SJSA1 (cell line): ENCODE measurements at regions not wholly inside any gene's neighbourhood (a gene's known extent, or its start where the extent isn't known, plus 50 kb on each side); places are given as distances from the start of the nearest gene placed in this dataset.

Experiments
- DNase-seq, 2 experiments: peaks; one replicate each; pipeline ENCODE4 v3.0.0-alpha.2; 2015 to 2020; ENCODE audit warnings: low spot score in 2 of 2, low read depth in 1 of 2
- H3K27ac ChIP-seq: fragments of 250-450 bp; sonication (Bioruptor Pico); 2 replicates; pipeline ENCODE4 v1.5.1; 2020; ENCODE audit warnings: mild to moderate bottlenecking, moderate library complexity
- H3K27me3 ChIP-seq: fragments of 250-450 bp; sonication (Bioruptor Pico); replicated peaks from 2 replicates; pipeline ENCODE4 v1.5.1; 2020; ENCODE audit warnings: mild to moderate bottlenecking, moderate library complexity
- H3K36me3 ChIP-seq: fragments of 250-450 bp; sonication (Bioruptor Pico); 2 replicates; pipeline ENCODE4 v1.5.1; 2020; ENCODE audit warnings: mild to moderate bottlenecking
- H3K4me1 ChIP-seq: fragments of 250-450 bp; sonication (Bioruptor Pico); replicated peaks from 2 replicates; pipeline ENCODE4 v1.6.1; 2021; ENCODE audit warnings: mild to moderate bottlenecking
- H3K4me3 ChIP-seq: fragments of 250-450 bp; sonication (Bioruptor Pico); 2 replicates; pipeline ENCODE4 v1.5.1; 2020; ENCODE audit warnings: mild to moderate bottlenecking
- H3K9me3 ChIP-seq: fragments of 250-450 bp; sonication (Bioruptor Pico); replicated peaks from 2 replicates; pipeline ENCODE4 v1.5.1; 2020; ENCODE audit warnings: mild to moderate bottlenecking

- Histone ChIP-seq H3K36me3 (no peaks in the 10 kb centered on the region), H3K4me3 (no peak overlapping the region), H3K27me3 (no peaks in the 10 kb centered on the region), H3K27ac (no peak overlapping the region), H3K4me1 (peaks cover 12% of the 10 kb centered on the region), H3K9me3 (no peaks in the 10 kb centered on the region)
- no peak for DNase-seq
Measured at GRCh38 chr7:80082213-80082612, 52.4 kb upstream of the GNAI1 start.

GRCh38 chr7:80078886-80079285 is 55.7 kb upstream of the GNAI1 start:
- Histone ChIP-seq H3K36me3 (no peaks in the 10 kb centered on the region), H3K27me3 (no peaks in the 10 kb centered on the region), H3K4me1 (peaks cover 4% of the 10 kb centered on the region), H3K9me3 (no peaks in the 10 kb centered on the region), H3K4me3 (no peak overlapping the region), H3K27ac (no peak overlapping the region)
- DNase-seq, result no peak

GRCh38 chr7:80078159-80078731 is 56.4 kb upstream of the GNAI1 start:
- H3K4me3 ChIP-seq, result 0 out of 2 replicates have a peak overlapping the region, but pooled peaks have one; percentile 11
- H3K36me3 ChIP-seq, result no peaks in the 10 kb centered on the region
- H3K27me3 ChIP-seq, result no peaks in the 10 kb centered on the region
- H3K9me3 ChIP-seq, result no peaks in the 10 kb centered on the region
- no peak for DNase-seq
- H3K27ac ChIP-seq, result no peak overlapping the region
- H3K4me1 ChIP-seq, result peaks cover 4% of the 10 kb centered on the region

DNA sequence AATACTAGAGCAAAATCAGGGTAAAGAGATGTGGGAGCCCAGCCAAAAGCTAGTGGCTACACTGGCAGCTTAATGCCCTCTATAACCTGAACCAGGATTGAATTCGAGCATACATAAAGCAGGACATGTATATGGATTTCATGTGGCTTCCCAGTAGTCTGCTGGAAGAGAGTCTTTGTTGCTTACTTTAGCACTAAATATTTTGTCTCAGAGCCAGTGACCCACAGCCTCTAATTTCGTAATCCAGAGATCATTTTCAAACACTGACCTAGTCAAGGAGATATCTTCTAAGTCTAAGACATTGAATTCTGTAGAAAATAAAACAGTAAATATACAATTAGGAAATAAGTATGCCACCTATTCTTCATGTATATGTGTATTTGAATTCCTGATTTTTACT is 64.2 kb upstream of the GNAI1 start:
- DNase-seq, result no peak
- H3K4me1 ChIP-seq, result no peaks in the 10 kb centered on the region
- no peaks in the 10 kb centered on the region for H3K9me3 ChIP-seq
- H3K36me3 ChIP-seq, result no peaks in the 10 kb centered on the region
- H3K27ac ChIP-seq, result no peak overlapping the region
- no peak overlapping the region for H3K4me3 ChIP-seq
- no peaks in the 10 kb centered on the region for H3K27me3 ChIP-seq

GRCh38 chr7:80066639-80067038 is 68.0 kb upstream of the GNAI1 start:
- Histone ChIP-seq H3K36me3 (no peaks in the 10 kb centered on the region), H3K27ac (no peak overlapping the region), H3K9me3 (0 out of 2 replicates have a peak, but pooled peaks cover under 1% of the 10 kb centered on the region), H3K4me3 (no peak overlapping the region), H3K4me1 (no peaks in the 10 kb centered on the region), H3K27me3 (no peaks in the 10 kb centered on the region)
- no peak for DNase-seq

DNA sequence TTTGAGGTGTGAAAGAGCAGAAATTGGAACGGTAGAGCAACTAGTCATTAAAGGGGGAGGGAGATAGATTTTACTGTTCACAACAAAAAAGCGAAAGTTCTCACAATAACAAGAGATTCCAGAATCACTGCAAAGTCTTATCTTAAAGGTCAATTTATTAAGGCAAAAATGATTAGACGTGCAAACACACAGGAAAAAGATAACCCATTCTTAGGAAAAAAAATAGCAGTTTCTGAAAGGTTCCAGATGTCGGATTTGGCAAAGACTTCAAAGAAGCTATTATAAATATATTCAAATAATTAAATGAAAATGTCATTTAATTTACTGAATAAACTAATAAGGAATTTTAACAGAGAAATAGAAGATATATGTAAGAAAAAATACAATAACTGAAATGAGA is 70.8 kb upstream of the GNAI1 start:
- Histone ChIP-seq H3K27me3 (no peaks in the 10 kb centered on the region), H3K4me3 (no peak overlapping the region), H3K9me3 (peaks cover 6% of the 10 kb centered on the region; the same call in 1 of the 2 replicates), H3K4me1 (no peaks in the 10 kb centered on the region), H3K27ac (no peak overlapping the region), H3K36me3 (no peaks in the 10 kb centered on the region)
- DNase-seq, result no peak

DNA sequence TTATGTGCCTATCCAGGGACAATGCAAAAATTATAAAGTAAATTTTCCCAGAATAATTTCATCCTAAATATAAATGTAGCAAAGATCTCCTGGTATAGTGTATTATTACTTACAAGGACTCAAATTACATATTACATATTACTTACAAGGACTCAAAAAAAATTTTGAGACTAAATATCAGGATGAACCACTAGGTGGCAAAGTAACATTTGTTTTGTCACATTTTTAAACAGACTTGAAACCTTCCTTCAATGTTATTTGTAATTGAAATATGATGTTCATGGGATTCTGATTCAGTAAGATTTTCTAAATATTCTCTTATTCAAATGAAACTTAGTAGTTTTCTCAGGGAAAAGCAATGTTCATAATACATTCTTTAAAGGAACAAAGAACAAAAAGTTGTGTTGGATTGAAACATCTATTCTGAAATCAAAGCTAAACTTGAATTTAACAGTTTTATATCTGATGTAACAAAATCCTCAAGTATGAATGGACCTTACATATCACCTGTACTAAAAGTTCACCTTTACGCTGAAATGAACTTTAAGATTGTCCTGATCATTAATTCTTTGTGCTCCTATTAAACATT is 74.3 kb upstream of the GNAI1 start:
- H3K36me3 ChIP-seq, result no peaks in the 10 kb centered on the region
- no peaks in the 10 kb centered on the region for H3K27me3 ChIP-seq
- DNase-seq, result peak in 1 of 2 experiments; percentile 39
- no peaks in the 10 kb centered on the region for H3K4me1 ChIP-seq
- H3K9me3 ChIP-seq, result peaks cover 6% of the 10 kb centered on the region; the same call in 1 of the 2 replicates
- no peak overlapping the region for H3K27ac ChIP-seq
- no peak overlapping the region for H3K4me3 ChIP-seq

GRCh38 chr7:80057488-80057887 is 77.1 kb upstream of the GNAI1 start:
- Histone ChIP-seq H3K27ac (no peak overlapping the region), H3K4me1 (no peaks in the 10 kb centered on the region), H3K9me3 (peaks cover 6% of the 10 kb centered on the region; the same call in 1 of the 2 replicates), H3K4me3 (no peak overlapping the region), H3K27me3 (peaks cover 3% of the 10 kb centered on the region; the same call in 1 of the 2 replicates), H3K36me3 (no peaks in the 10 kb centered on the region)
- no peak for DNase-seq

GRCh38 chr7:80054356-80054755 is 80.3 kb upstream of the GNAI1 start:
- Histone ChIP-seq H3K27ac (no peak overlapping the region), H3K36me3 (no peaks in the 10 kb centered on the region), H3K27me3 (peaks cover 3% of the 10 kb centered on the region; the same call in 1 of the 2 replicates), H3K4me1 (no peaks in the 10 kb centered on the region), H3K9me3 (no peaks in the 10 kb centered on the region), H3K4me3 (no peak overlapping the region)
- DNase-seq, result no peak

- Histone ChIP-seq H3K9me3 (no peaks in the 10 kb centered on the region), H3K27me3 (peaks cover 3% of the 10 kb centered on the region; the same call in 1 of the 2 replicates), H3K4me3 (no peak overlapping the region), H3K36me3 (no peaks in the 10 kb centered on the region), H3K27ac (no peak overlapping the region), H3K4me1 (no peaks in the 10 kb centered on the region)
- DNase-seq, result no peak
Measured at GRCh38 chr7:80053124-80053523, 81.5 kb upstream of the GNAI1 start.

- Histone ChIP-seq H3K27ac (no peak overlapping the region), H3K36me3 (no peaks in the 10 kb centered on the region; the same call in 1 of the 2 replicates), H3K9me3 (no peaks in the 10 kb centered on the region), H3K4me1 (no peaks in the 10 kb centered on the region), H3K27me3 (no peaks in the 10 kb centered on the region), H3K4me3 (no peak overlapping the region)
- no peak for DNase-seq
Measured at GRCh38 chr7:80047856-80048459, 86.7 kb upstream of the GNAI1 start.

GRCh38 chr7:80047032-80047431 is 87.6 kb upstream of the GNAI1 start:
- no peaks in the 10 kb centered on the region for H3K9me3 ChIP-seq
- H3K4me1 ChIP-seq, result no peaks in the 10 kb centered on the region
- DNase-seq, result no peak
- no peak overlapping the region for H3K27ac ChIP-seq
- no peak overlapping the region for H3K4me3 ChIP-seq
- no peaks in the 10 kb centered on the region for H3K27me3 ChIP-seq
- no peaks in the 10 kb centered on the region; the same call in 1 of the 2 replicates for H3K36me3 ChIP-seq

- H3K27ac ChIP-seq, result no peak overlapping the region
- no peaks in the 10 kb centered on the region; the same call in 1 of the 2 replicates for H3K36me3 ChIP-seq
- no peaks in the 10 kb centered on the region for H3K4me1 ChIP-seq
- no peaks in the 10 kb centered on the region for H3K9me3 ChIP-seq
- H3K4me3 ChIP-seq, result no peak overlapping the region
- no peaks in the 10 kb centered on the region for H3K27me3 ChIP-seq
- DNase-seq, result no peak
Measured at GRCh38 chr7:80044796-80045195, 89.8 kb upstream of the GNAI1 start.

- Histone ChIP-seq H3K27ac (no peak overlapping the region), H3K9me3 (no peaks in the 10 kb centered on the region), H3K4me1 (no peaks in the 10 kb centered on the region), H3K27me3 (no peaks in the 10 kb centered on the region), H3K4me3 (no peak overlapping the region), H3K36me3 (no peaks in the 10 kb centered on the region; the same call in 1 of the 2 replicates)
- DNase-seq, result no peak
Measured at GRCh38 chr7:80040752-80041151, 93.9 kb upstream of the GNAI1 start.
